Keratinocyte (primary cell): ENCODE measurements at regions not wholly inside any gene's neighbourhood (a gene's known extent, or its start where the extent isn't known, plus 50 kb on each side); places are given as distances from the start of the nearest gene placed in this dataset.
A peak's percentile ranks its signal among the peaks of the same experiment; 100 is the strongest.

Experiments used
- DNase-seq: peaks from one replicate; pipeline ENCODE4 v3.0.0-alpha.2; 2011; ENCODE audit warnings: low read depth, missing footprints, low spot score
- FAIRE-seq: peaks from 2 replicates; lab custom pipeline; 2011; peaks lifted over from hg19 to GRCh38; lab: Jason Lieb, UNC
- H2AFZ ChIP-seq: 2 replicates; pipeline ENCODE4 v1.6.0; 2012; ENCODE audit warnings: low read length, control low read depth, inconsistent platforms; ENCODE audit not compliant: control insufficient read depth
- H3K27ac ChIP-seq: 2 replicates; pipeline ENCODE4 v1.5.1; 2011; ENCODE audit warnings: low read length; ENCODE audit not compliant: control insufficient read depth, insufficient read depth
- H3K27me3 ChIP-seq: 3 replicates; pipeline ENCODE4 v1.6.0; 2011; ENCODE audit warnings: low read length; ENCODE audit not compliant: control insufficient read depth, insufficient read depth; ENCODE audit errors: extremely low read depth
- H3K36me3 ChIP-seq, 2 experiments: 2 replicates in 1 of 2; 3 replicates in 1 of 2; pipeline ENCODE4 v1.5.1; 2011; ENCODE audit warnings: low read length in 2 of 2, mild to moderate bottlenecking in 1 of 2; ENCODE audit not compliant: control insufficient read depth in 2 of 2, insufficient read depth in 2 of 2; ENCODE audit errors: extremely low read depth in 1 of 2
- H3K4me1 ChIP-seq: 3 replicates; pipeline ENCODE4 v1.5.1; 2011; ENCODE audit warnings: low read length; ENCODE audit not compliant: control insufficient read depth, insufficient read depth; ENCODE audit errors: extremely low read depth
- H3K4me2 ChIP-seq: 3 replicates; pipeline ENCODE4 v1.6.0; 2011; ENCODE audit warnings: low read depth, low read length; ENCODE audit not compliant: control insufficient read depth, insufficient read depth; ENCODE audit errors: extremely low read depth
- H3K4me3 ChIP-seq, 3 experiments: fragments of 200-600 bp in 1 of 3; sonication (generic) in 1 of 3; 2 replicates in 2 of 3; 3 replicates in 1 of 3; pipeline ENCODE4 v1.5.1; 2011 to 2016; ENCODE audit warnings: low read length in 3 of 3, mild to moderate bottlenecking in 3 of 3, control low read depth in 2 of 3, inconsistent platforms in 1 of 3, low read depth in 1 of 3, mixed read lengths in 1 of 3, mixed run types in 1 of 3, moderate library complexity in 1 of 3; ENCODE audit not compliant: control insufficient read depth in 2 of 3, insufficient read depth in 2 of 3; ENCODE audit errors: extremely low read depth in 1 of 3
- H3K79me2 ChIP-seq: 2 replicates; pipeline ENCODE4 v1.6.0; 2012; ENCODE audit warnings: low read length; ENCODE audit not compliant: control insufficient read depth, insufficient read depth
- H3K9ac ChIP-seq: 3 replicates; pipeline ENCODE4 v1.6.0; 2011; ENCODE audit warnings: low read length; ENCODE audit not compliant: control insufficient read depth, insufficient read depth; ENCODE audit errors: extremely low read depth
- H3K9me1 ChIP-seq: 3 replicates; pipeline ENCODE4 v1.6.0; 2011; ENCODE audit warnings: low read length; ENCODE audit not compliant: control insufficient read depth, insufficient read depth; ENCODE audit errors: extremely low read depth
- H3K9me3 ChIP-seq: 2 replicates; pipeline ENCODE4 v1.5.1; 2012; ENCODE audit warnings: low read depth, low read length; ENCODE audit not compliant: control insufficient read depth
- H4K20me1 ChIP-seq: 3 replicates; pipeline ENCODE4 v1.6.0; 2011; ENCODE audit warnings: low read length; ENCODE audit not compliant: control insufficient read depth, insufficient read depth; ENCODE audit errors: extremely low read depth
- EZH2 ChIP-seq: IDR thresholded peaks from one replicate; pipeline ENCODE4 v1.6.1; 2012; ENCODE audit warnings: inconsistent platforms, mild to moderate bottlenecking, low read length, moderate library complexity
- dilution Hi-C: fragments of 300-500 bp; cut with MboI; formaldehyde crosslinking; loops from one replicate; pipeline ENCODE4 v1.7.0; 2020; ENCODE audit warnings: low sequenced_read_pairs; ENCODE audit not compliant: extremely low pct_ligation_motif_present
- TF ChIP-seq, protein P1 (sequence below), 3 experiments: IDR thresholded peaks in 1 of 3; conservative IDR thresholded peaks in 1 of 3; optimal IDR thresholded peaks in 1 of 3; 2 replicates in 2 of 3; 3 replicates in 1 of 3; pipeline versions ENCODE3 to v1.5.1; 2011; ENCODE audit warnings: low read length in 3 of 3, mild to moderate bottlenecking in 3 of 3, moderate library complexity in 2 of 3, control low read depth in 1 of 3, inconsistent platforms in 1 of 3; ENCODE audit not compliant: insufficient read depth in 2 of 3; ENCODE audit errors: extremely low read depth in 1 of 3

DNA sequence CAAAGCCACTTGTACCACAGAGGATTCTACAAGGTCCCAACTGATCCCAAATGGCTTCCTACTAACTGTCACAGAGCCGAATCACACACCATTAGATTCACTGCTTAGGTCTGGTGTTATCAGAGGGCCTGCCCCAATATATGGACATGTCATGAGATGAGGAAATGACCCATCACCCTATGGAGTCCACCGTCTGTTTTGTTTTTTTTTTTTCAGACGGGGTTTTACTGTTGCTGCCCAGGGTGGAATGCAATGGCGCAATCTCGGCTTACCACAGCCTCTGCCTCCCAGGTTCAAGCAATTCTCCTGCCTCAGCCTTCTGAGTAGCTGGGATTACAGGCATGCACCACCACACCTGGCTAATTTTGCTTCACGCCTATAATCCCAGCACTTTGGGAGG lies 83.8 kb upstream of the ETS2 start:
- H3K27ac ChIP-seq: no peak overlapping the region
- H3K9ac ChIP-seq: no peak overlapping the region
- FAIRE-seq (no peak), DNase-seq (no peak)
- no peaks in the 10 kb centered on the region for H3K27me3 ChIP-seq
- no peak overlapping the region for H3K4me3 ChIP-seq
- no peaks in the 10 kb centered on the region for H3K9me1 ChIP-seq
- peaks cover 3% of the 10 kb centered on the region for H3K4me1 ChIP-seq
- TF ChIP-seq, protein P1, sequence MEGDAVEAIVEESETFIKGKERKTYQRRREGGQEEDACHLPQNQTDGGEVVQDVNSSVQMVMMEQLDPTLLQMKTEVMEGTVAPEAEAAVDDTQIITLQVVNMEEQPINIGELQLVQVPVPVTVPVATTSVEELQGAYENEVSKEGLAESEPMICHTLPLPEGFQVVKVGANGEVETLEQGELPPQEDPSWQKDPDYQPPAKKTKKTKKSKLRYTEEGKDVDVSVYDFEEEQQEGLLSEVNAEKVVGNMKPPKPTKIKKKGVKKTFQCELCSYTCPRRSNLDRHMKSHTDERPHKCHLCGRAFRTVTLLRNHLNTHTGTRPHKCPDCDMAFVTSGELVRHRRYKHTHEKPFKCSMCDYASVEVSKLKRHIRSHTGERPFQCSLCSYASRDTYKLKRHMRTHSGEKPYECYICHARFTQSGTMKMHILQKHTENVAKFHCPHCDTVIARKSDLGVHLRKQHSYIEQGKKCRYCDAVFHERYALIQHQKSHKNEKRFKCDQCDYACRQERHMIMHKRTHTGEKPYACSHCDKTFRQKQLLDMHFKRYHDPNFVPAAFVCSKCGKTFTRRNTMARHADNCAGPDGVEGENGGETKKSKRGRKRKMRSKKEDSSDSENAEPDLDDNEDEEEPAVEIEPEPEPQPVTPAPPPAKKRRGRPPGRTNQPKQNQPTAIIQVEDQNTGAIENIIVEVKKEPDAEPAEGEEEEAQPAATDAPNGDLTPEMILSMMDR (optimal IDR thresholded peaks at IDR 0.05 in 1 of 3, IDR thresholded peaks at IDR 0.05 in 1 of 3, conservative IDR thresholded peaks at IDR 0.05 in 1 of 3; ENCODE audit: extremely low read depth in 1 of 3, insufficient read depth in 2 of 3, low read length in 3 of 3): no peak
- no peak for TF ChIP-seq EZH2
- H3K79me2 ChIP-seq: no peaks in the 10 kb centered on the region
- H3K9me3 ChIP-seq: peaks cover 4% of the 10 kb centered on the region
- H3K4me2 ChIP-seq: no peak overlapping the region
- H4K20me1 ChIP-seq: no peaks in the 10 kb centered on the region
- no peak overlapping the region for H2AFZ ChIP-seq
- dilution Hi-C loops: no loop called here
- no peaks in the 10 kb centered on the region for H3K36me3 ChIP-seq

DNA sequence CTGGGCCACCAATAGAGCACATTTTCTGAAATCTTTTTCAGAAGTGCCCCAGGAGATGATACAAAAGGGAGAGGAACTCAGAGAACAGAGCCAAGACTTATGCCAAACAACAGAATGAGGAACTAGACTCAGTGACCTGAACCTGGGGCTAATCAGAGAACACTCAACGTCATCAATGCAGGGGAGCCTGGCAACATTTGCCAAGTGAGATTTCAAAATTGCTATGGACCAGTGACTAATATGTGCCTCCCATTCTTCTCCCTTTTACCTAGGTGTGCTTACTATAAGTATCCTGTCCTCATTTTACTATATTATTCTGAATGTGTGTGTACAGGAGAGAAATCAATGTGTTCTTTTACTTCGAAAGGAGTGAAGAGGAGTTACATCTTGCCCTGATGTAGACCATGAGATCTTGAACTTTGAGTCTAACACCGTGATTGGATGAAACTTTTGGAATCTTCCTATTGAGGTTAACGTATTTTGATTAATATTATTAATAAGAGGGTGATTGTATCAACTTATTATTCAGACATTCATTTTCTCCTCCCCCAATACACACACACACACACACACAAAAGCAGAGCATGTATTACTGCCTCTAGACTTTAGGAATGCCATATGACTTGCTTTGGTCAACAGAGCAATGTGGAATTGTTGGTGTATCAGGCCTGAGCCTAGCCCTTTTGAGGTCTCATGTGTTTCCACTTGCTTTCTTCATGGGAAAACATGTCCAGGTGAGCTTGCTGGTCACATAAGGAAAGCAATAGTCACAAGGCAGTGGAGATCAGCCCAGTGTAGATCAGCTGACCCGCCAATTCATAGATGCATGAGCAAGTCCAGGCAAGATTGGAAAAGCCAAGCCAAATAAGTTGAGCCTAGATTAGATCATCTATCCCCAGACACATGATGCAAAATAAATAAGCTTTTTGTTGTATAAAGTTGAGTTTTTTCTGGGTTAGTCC lies 80.3 kb upstream of the ETS2 start:
- peaks cover 3% of the 10 kb centered on the region for H3K4me1 ChIP-seq
- FAIRE-seq (no peak), DNase-seq (peak; percentile 35)
- no peak overlapping the region for H3K27ac ChIP-seq
- H3K9ac ChIP-seq: no peak overlapping the region
- H3K4me2 ChIP-seq: no peak overlapping the region
- H3K4me3 ChIP-seq: no peak overlapping the region
- H3K36me3 ChIP-seq: no peaks in the 10 kb centered on the region
- H3K9me1 ChIP-seq: no peaks in the 10 kb centered on the region
- TF ChIP-seq, protein P1 (optimal IDR thresholded peaks at IDR 0.05 in 1 of 3, IDR thresholded peaks at IDR 0.05 in 1 of 3, conservative IDR thresholded peaks at IDR 0.05 in 1 of 3; ENCODE audit: extremely low read depth in 1 of 3, insufficient read depth in 2 of 3, low read length in 3 of 3): no peak
- TF ChIP-seq EZH2: no peak
- dilution Hi-C loops: no loop called here
- no peaks in the 10 kb centered on the region for H3K79me2 ChIP-seq
- no peaks in the 10 kb centered on the region for H4K20me1 ChIP-seq
- no peaks in the 10 kb centered on the region for H3K27me3 ChIP-seq
- peaks cover 4% of the 10 kb centered on the region for H3K9me3 ChIP-seq
- no peak overlapping the region for H2AFZ ChIP-seq
